ENCODE measurements at regions not wholly inside any gene's neighbourhood (a gene's known extent, or its start where the extent isn't known, plus 50 kb on each side); places are given as distances from the start of the nearest gene placed in this dataset.

- TF ChIP-seq POLR2AphosphoS5 (IDR thresholded peaks at IDR 0.05), result no peak
- TF ChIP-seq, protein P1, sequence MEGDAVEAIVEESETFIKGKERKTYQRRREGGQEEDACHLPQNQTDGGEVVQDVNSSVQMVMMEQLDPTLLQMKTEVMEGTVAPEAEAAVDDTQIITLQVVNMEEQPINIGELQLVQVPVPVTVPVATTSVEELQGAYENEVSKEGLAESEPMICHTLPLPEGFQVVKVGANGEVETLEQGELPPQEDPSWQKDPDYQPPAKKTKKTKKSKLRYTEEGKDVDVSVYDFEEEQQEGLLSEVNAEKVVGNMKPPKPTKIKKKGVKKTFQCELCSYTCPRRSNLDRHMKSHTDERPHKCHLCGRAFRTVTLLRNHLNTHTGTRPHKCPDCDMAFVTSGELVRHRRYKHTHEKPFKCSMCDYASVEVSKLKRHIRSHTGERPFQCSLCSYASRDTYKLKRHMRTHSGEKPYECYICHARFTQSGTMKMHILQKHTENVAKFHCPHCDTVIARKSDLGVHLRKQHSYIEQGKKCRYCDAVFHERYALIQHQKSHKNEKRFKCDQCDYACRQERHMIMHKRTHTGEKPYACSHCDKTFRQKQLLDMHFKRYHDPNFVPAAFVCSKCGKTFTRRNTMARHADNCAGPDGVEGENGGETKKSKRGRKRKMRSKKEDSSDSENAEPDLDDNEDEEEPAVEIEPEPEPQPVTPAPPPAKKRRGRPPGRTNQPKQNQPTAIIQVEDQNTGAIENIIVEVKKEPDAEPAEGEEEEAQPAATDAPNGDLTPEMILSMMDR (IDR thresholded peaks at IDR 0.05), result no peak
Measured at GRCh38 chr7:157072361-157072760, 61.9 kb upstream of the MNX1 start.

All from breast epithelium (tissue), 3 donors.